Omental fat pad (tissue), 3 donors: ENCODE measurements at regions not wholly inside any gene's neighbourhood (a gene's known extent, or its start where the extent isn't known, plus 50 kb on each side); places are given as distances from the start of the nearest gene placed in this dataset.

Experiments used
- ATAC-seq: fragments of 150-250 bp; one replicate; pipeline ENCODE4 v1.9.1; 2016; ENCODE audit warnings: mild to moderate bottlenecking, moderate library complexity; ENCODE audit not compliant: low FRiP score
- DNase-seq: peaks from one replicate; pipeline ENCODE4 v3.0.0-alpha.2; 2019; ENCODE audit warnings: low spot score
- TF ChIP-seq, protein P1 (sequence below), 3 donors: fragments of 450-650 bp; IDR thresholded peaks; one replicate each; pipeline ENCODE4 v1.5.1; 2016 to 2017; ENCODE audit warnings: antibody characterized with exemption in 3 of 3, mild to moderate bottlenecking in 3 of 3, moderate library complexity in 2 of 3

DNA sequence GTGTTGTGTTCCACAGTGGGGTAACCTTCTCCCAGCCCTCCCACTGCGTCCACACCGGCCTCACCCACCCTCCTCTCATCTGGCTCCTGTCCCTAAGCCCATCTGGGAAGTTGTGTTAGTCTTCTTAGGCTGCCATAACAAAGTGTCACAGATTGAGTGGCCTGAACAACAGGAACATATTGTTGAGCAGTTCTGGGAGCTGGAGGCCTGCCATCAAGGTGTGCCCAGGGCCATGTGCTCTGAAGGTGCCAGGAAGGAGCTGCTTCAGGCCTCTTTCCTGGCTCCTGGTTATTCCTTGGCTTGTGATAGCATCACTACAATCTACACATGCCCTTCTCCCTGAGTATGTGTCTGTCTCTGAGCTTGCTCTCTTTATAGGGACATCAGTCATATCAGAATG lies 327.6 kb upstream of the COBL start:
- TF ChIP-seq, protein P1, sequence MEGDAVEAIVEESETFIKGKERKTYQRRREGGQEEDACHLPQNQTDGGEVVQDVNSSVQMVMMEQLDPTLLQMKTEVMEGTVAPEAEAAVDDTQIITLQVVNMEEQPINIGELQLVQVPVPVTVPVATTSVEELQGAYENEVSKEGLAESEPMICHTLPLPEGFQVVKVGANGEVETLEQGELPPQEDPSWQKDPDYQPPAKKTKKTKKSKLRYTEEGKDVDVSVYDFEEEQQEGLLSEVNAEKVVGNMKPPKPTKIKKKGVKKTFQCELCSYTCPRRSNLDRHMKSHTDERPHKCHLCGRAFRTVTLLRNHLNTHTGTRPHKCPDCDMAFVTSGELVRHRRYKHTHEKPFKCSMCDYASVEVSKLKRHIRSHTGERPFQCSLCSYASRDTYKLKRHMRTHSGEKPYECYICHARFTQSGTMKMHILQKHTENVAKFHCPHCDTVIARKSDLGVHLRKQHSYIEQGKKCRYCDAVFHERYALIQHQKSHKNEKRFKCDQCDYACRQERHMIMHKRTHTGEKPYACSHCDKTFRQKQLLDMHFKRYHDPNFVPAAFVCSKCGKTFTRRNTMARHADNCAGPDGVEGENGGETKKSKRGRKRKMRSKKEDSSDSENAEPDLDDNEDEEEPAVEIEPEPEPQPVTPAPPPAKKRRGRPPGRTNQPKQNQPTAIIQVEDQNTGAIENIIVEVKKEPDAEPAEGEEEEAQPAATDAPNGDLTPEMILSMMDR (IDR thresholded peaks at IDR 0.05): no peak
- no peak for ATAC-seq
- no peak for DNase-seq

- TF ChIP-seq, protein P1 (IDR thresholded peaks at IDR 0.05): no peak
- no peak for DNase-seq
- no peak for ATAC-seq
Measured at GRCh38 chr7:51640841-51641240, 324.2 kb upstream of the COBL start.

- ATAC-seq: no peak
- TF ChIP-seq, protein P1 (IDR thresholded peaks at IDR 0.05): no peak
- no peak for DNase-seq
Measured at GRCh38 chr7:51639661-51640334, 323.2 kb upstream of the COBL start.

GRCh38 chr7:51636503-51636902 lies 319.9 kb upstream of the COBL start:
- ATAC-seq (no peak), DNase-seq (no peak)
- TF ChIP-seq, protein P1 (IDR thresholded peaks at IDR 0.05): no peak

- TF ChIP-seq, protein P1 (IDR thresholded peaks at IDR 0.05): no peak
- DNase-seq (no peak), ATAC-seq (no peak)
Measured at GRCh38 chr7:51635775-51636174, 319.2 kb upstream of the COBL start.

- ATAC-seq: no peak
- TF ChIP-seq, protein P1 (IDR thresholded peaks at IDR 0.05): no peak
- DNase-seq: no peak
Measured at GRCh38 chr7:51634538-51634937, 317.9 kb upstream of the COBL start.

GRCh38 chr7:51634025-51634424 lies 317.4 kb upstream of the COBL start:
- ATAC-seq (no peak), DNase-seq (no peak)
- TF ChIP-seq, protein P1 (IDR thresholded peaks at IDR 0.05): no peak
